IMR-90 (cell line): ENCODE measurements at regions not wholly inside any gene's neighbourhood (a gene's known extent, or its start where the extent isn't known, plus 50 kb on each side); places are given as distances from the start of the nearest gene placed in this dataset.

Experiments
- ATAC-seq: fragments of 200-7000 bp; cut with Tn5 transposase; 2 replicates; pipeline ENCODE4 v1.9.1; 2020; ENCODE audit warnings: low read depth, mild to moderate bottlenecking, moderate library complexity
- BruUV-seq: library from RNA; stranded (reverse); fragments of 400-500 nt; replicated peaks from 2 replicates; lab custom pipeline; 2021; lab: Mats Ljungman, UMichigan
- CTCF ChIA-PET: fragments of 300-600 bp; formaldehyde crosslinking; extraction: SDS; loops from one replicate; lab custom pipeline; 2021; ENCODE audit warnings: antibody characterized with exemption; lab: Yijun Ruan, JAX
- POLR2A ChIA-PET: fragments of 300-600 bp; sonication (Branson Sonifier 250); formaldehyde crosslinking; loops from one replicate; lab custom pipeline; 2022; ENCODE audit warnings: antibody characterized with exemption; ENCODE audit not compliant: unreplicated experiment; lab: Charles Lee
- DNase-seq: peaks from one replicate; pipeline ENCODE4 v3.0.0; 2013
- H2AFZ ChIP-seq: replicated peaks from 2 replicates; pipeline ENCODE3; 2013; ENCODE audit warnings: low read length, mild to moderate bottlenecking; ENCODE audit not compliant: poor library complexity
- H2AK5ac ChIP-seq: 2 replicates; pipeline ENCODE4 v1.6.1; 2013; ENCODE audit warnings: low read depth, low read length, inconsistent platforms
- H2AK9ac ChIP-seq: replicated peaks from 2 replicates; pipeline ENCODE3; 2013; ENCODE audit warnings: mild to moderate bottlenecking, low read depth, low read length, moderate library complexity; ENCODE audit not compliant: poor library complexity
- H2BK120ac ChIP-seq: 2 replicates; pipeline ENCODE4 v1.6.1; 2013; ENCODE audit warnings: low read depth, low read length, inconsistent platforms
- H2BK15ac ChIP-seq: 3 replicates; pipeline ENCODE4 v1.6.1; 2013; ENCODE audit warnings: low read depth, low read length, inconsistent platforms
- H2BK20ac ChIP-seq: 2 replicates; pipeline ENCODE4 v1.6.1; 2013; ENCODE audit warnings: low read depth, mild to moderate bottlenecking, inconsistent platforms, low read length, moderate library complexity
- H2BK5ac ChIP-seq: 2 replicates; pipeline ENCODE4 v1.6.1; 2013; ENCODE audit warnings: mild to moderate bottlenecking, low read depth, low read length, inconsistent platforms; ENCODE audit not compliant: poor library complexity, severe bottlenecking
- H3K14ac ChIP-seq: replicated peaks from 2 replicates; pipeline ENCODE4 v1.6.1; 2013; ENCODE audit warnings: low read depth, low read length, inconsistent platforms
- H3K18ac ChIP-seq: 2 replicates; pipeline ENCODE4 v1.6.1; 2013; ENCODE audit warnings: low read depth, low read length, control low read depth
- H3K23ac ChIP-seq: 2 replicates; pipeline ENCODE4 v1.6.1; 2013; ENCODE audit warnings: low read depth, low read length, inconsistent platforms
- H3K27ac ChIP-seq: 2 replicates; pipeline ENCODE4 v1.5.1; 2013; ENCODE audit warnings: mild to moderate bottlenecking, control low read depth, low read length; ENCODE audit not compliant: insufficient read depth
- H3K27me3 ChIP-seq: 2 replicates; pipeline ENCODE4 v1.6.1; 2013; ENCODE audit warnings: low read length; ENCODE audit not compliant: control insufficient read depth, insufficient read depth
- H3K36me3 ChIP-seq: 2 replicates; pipeline ENCODE4 v1.6.1; 2013; ENCODE audit warnings: low read length, mixed read lengths; ENCODE audit not compliant: control insufficient read depth, insufficient read depth
- H3K4ac ChIP-seq: 2 replicates; pipeline ENCODE4 v1.6.1; 2013; ENCODE audit warnings: low read depth, low read length, inconsistent platforms
- H3K4me1 ChIP-seq: 2 replicates; pipeline ENCODE4 v1.6.1; 2013; ENCODE audit warnings: low read length, mixed read lengths; ENCODE audit not compliant: control insufficient read depth, insufficient read depth
- H3K4me2 ChIP-seq: 2 replicates; pipeline ENCODE4 v1.6.1; 2013; ENCODE audit warnings: low read depth, mild to moderate bottlenecking, control low read depth, low read length, moderate library complexity
- H3K4me3 ChIP-seq: 2 replicates; pipeline ENCODE4 v1.5.1; 2013; ENCODE audit warnings: low read depth, mild to moderate bottlenecking, control low read depth, low read length, moderate library complexity; ENCODE audit not compliant: insufficient read depth
- H3K56ac ChIP-seq: 2 replicates; pipeline ENCODE4 v1.6.1; 2013; ENCODE audit warnings: low read length, inconsistent platforms; ENCODE audit not compliant: insufficient read depth; ENCODE audit errors: extremely low read depth
- H3K79me1 ChIP-seq, 2 experiments: 2 replicates each; pipeline ENCODE4 v1.6.1; 2013; ENCODE audit warnings: low read length in 2 of 2, inconsistent platforms in 1 of 2, low read depth in 1 of 2
- H3K9ac ChIP-seq: 2 replicates; pipeline ENCODE4 v1.6.1; 2013; ENCODE audit warnings: low read depth, low read length, control low read depth
- H3K9me1 ChIP-seq: 2 replicates; pipeline ENCODE4 v1.6.1; 2013; ENCODE audit warnings: low read length, inconsistent platforms; ENCODE audit not compliant: insufficient read depth
- H3K9me3 ChIP-seq: 2 replicates; pipeline ENCODE4 v1.6.1; 2013; ENCODE audit warnings: low read length; ENCODE audit not compliant: control insufficient read depth, insufficient read depth
- H4K20me1 ChIP-seq: 2 replicates; pipeline ENCODE4 v1.6.1; 2013; ENCODE audit warnings: low read length, inconsistent platforms; ENCODE audit not compliant: insufficient read depth
- H4K5ac ChIP-seq: 2 replicates; pipeline ENCODE4 v1.6.1; 2013; ENCODE audit warnings: mild to moderate bottlenecking, low read depth, low read length, control low read depth
- H4K8ac ChIP-seq, 2 experiments: 2 replicates each; pipeline ENCODE4 v1.6.1; 2013; ENCODE audit warnings: low read depth in 2 of 2, low read length in 2 of 2, control low read depth in 1 of 2, inconsistent platforms in 1 of 2
- H4K91ac ChIP-seq: 2 replicates; pipeline ENCODE4 v1.6.1; 2013; ENCODE audit warnings: low read depth, low read length, inconsistent platforms; ENCODE audit not compliant: insufficient read depth
- MAFK ChIP-seq: IDR thresholded peaks from 2 replicates; pipeline ENCODE4 v1.6.1; 2012; ENCODE audit warnings: low read depth, low read length, improper control_type of control experiment
- NFE2L2 ChIP-seq: fragments of 150-350 bp; IDR thresholded peaks from 2 replicates; pipeline ENCODE4 v1.6.1; 2016; ENCODE audit warnings: low read depth, mild to moderate bottlenecking, low read length
- RCOR1 ChIP-seq: IDR thresholded peaks from 2 replicates; pipeline ENCODE4 v1.6.1; 2012; ENCODE audit warnings: mild to moderate bottlenecking, low read length, improper control_type of control experiment; ENCODE audit not compliant: insufficient replicate concordance
- RFX5 ChIP-seq: IDR thresholded peaks from 2 replicates; pipeline ENCODE4 v1.8.0; 2012; ENCODE audit warnings: low read depth, mild to moderate bottlenecking, low read length, moderate library complexity
- WGBS, 2 experiments: methylation state at CpG; one replicate each; pipeline versions ENCODE4 v1.1.5 to v1.1.7; 2013; ENCODE audit warnings: missing lambda C conversion rate in 2 of 2; ENCODE audit not compliant: insufficient read length in 1 of 2; ENCODE audit errors: extremely low coverage in 2 of 2; 5-methylcytosine and 5-hydroxymethylcytosine counted together
- dilution Hi-C: fragments of 300-500 bp; cut with HindIII; formaldehyde crosslinking; loops from one replicate; pipeline ENCODE4 v1.14.3; 2018; ENCODE audit warnings: low sequenced_read_pairs; ENCODE audit not compliant: unreplicated experiment
- in situ Hi-C: fragments of 300-500 bp; cut with MboI; formaldehyde crosslinking; loops from 3 replicates; pipeline ENCODE4 v1.14.3; 2019; ENCODE audit warnings: low sequenced_read_pairs, inconsistent platforms, mixed read lengths
- intact Hi-C: fragments of 100-400 bp; cut with micrococcal nuclease; formaldehyde crosslinking; loops from 2 replicates; pipeline ENCODE4 v1.10.0; 2022
- TF ChIP-seq, protein P1 (sequence below): conservative IDR thresholded peaks from 2 replicates; pipeline ENCODE4 v1.5.1; 2012; ENCODE audit warnings: mild to moderate bottlenecking, low read depth, low read length, improper control_type of control experiment

DNA sequence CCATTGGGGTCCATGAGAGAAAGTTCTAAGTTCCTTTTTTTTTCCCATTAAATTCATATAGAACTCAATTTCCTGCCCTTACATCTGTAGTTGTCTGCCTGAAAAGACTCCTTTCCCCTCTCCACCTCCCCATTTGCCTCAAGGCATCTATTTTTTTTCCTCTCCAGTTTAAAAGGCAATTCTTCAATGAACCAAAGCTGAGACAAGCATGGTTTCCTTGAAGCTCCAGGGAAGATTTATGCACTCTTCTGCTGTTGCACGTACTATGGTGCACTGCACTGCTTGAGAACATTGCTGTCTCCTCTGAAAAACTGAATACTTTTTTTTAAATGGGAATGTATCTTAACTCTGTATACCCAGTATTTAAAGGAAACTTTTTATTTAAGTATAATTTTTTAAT, 465.2 kb downstream of the CD83 start:
- no peak overlapping the region for H2BK120ac ChIP-seq
- H2AFZ ChIP-seq, result no peak overlapping the region
- H4K5ac ChIP-seq, result no peak overlapping the region
- H2AK9ac ChIP-seq, result no peak overlapping the region
- no CpG with 5 or more reads among the region's 1 CpG for WGBS, 2 experiments
- H3K4me3 ChIP-seq, result no peak overlapping the region
- no peak overlapping the region for H3K27ac ChIP-seq
- H3K18ac ChIP-seq, result no peak overlapping the region
- H3K14ac ChIP-seq, result no peak overlapping the region
- H4K8ac ChIP-seq, result no peak overlapping the region
- no peak overlapping the region for H3K4ac ChIP-seq
- no peaks in the 10 kb centered on the region for H3K9me3 ChIP-seq
- no TSS peak for BruUV-seq
- no peak overlapping the region for H4K91ac ChIP-seq
- intact Hi-C loops, result loop anchor here (10.0 kb wide), 1 partner anchor 368 kb away; no protein-coding TSS in a partner anchor
- no peak overlapping the region for H2BK20ac ChIP-seq
- H3K9me1 ChIP-seq, result no peaks in the 10 kb centered on the region
- H2AK5ac ChIP-seq, result no peak overlapping the region
- H3K9ac ChIP-seq, result no peak overlapping the region
- H4K20me1 ChIP-seq, result no peaks in the 10 kb centered on the region
- H3K56ac ChIP-seq, result no peak overlapping the region
- peaks cover 4% of the 10 kb centered on the region for H3K27me3 ChIP-seq
- no peaks in the 10 kb centered on the region for H3K36me3 ChIP-seq
- TF ChIP-seq NFE2L2, result no peak
- no peak for TF ChIP-seq MAFK
- TF ChIP-seq, protein P1, sequence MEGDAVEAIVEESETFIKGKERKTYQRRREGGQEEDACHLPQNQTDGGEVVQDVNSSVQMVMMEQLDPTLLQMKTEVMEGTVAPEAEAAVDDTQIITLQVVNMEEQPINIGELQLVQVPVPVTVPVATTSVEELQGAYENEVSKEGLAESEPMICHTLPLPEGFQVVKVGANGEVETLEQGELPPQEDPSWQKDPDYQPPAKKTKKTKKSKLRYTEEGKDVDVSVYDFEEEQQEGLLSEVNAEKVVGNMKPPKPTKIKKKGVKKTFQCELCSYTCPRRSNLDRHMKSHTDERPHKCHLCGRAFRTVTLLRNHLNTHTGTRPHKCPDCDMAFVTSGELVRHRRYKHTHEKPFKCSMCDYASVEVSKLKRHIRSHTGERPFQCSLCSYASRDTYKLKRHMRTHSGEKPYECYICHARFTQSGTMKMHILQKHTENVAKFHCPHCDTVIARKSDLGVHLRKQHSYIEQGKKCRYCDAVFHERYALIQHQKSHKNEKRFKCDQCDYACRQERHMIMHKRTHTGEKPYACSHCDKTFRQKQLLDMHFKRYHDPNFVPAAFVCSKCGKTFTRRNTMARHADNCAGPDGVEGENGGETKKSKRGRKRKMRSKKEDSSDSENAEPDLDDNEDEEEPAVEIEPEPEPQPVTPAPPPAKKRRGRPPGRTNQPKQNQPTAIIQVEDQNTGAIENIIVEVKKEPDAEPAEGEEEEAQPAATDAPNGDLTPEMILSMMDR, result no peak
- TF ChIP-seq RFX5, result no peak
- no peak for TF ChIP-seq RCOR1
- no peaks in the 10 kb centered on the region for H3K4me1 ChIP-seq
- ChIA-PET CTCF (no interaction called here), POLR2A (no interaction called here)
- no peaks in the 10 kb centered on the region for H3K79me1 ChIP-seq
- no peak overlapping the region for H2BK15ac ChIP-seq
- ATAC-seq, result no peak
- H2BK5ac ChIP-seq, result no peak overlapping the region
- dilution Hi-C loops, result no loop called here
- no peak overlapping the region for H3K23ac ChIP-seq
- in situ Hi-C loops, result no loop called here
- no peak for DNase-seq
- H3K4me2 ChIP-seq, result no peak overlapping the region
